ENCODE measurements at regions not wholly inside any gene's neighbourhood (a gene's known extent, or its start where the extent isn't known, plus 50 kb on each side); places are given as distances from the start of the nearest gene placed in this dataset.

GRCh38 chr9:6068983-6069382, 53.6 kb upstream of the RANBP6 start:
- TF ChIP-seq CTCF (conservative IDR thresholded peaks at IDR 0.05; ENCODE audit: low read depth, low read length), result no peak
- no peak for TF ChIP-seq EZH2 (IDR thresholded peaks at IDR 0.05; ENCODE audit: borderline replicate concordance, low read depth, low read length, poor library complexity, severe bottlenecking)

Measured in A673 (cell line).